Testis (tissue), 2 donors: ENCODE measurements at regions not wholly inside any gene's neighbourhood (a gene's known extent, or its start where the extent isn't known, plus 50 kb on each side); places are given as distances from the start of the nearest gene placed in this dataset.

Experiments
- CTCF ChIP-seq, 3 experiments: fragments of 450-650 bp in 2 of 3; fragments of 200-600 bp in 1 of 3; sonication (generic) in 1 of 3; IDR thresholded peaks; one replicate each; pipeline ENCODE4 v1.5.1; 2016 to 2019; ENCODE audit warnings: antibody characterized with exemption in 3 of 3, mild to moderate bottlenecking in 2 of 3, moderate library complexity in 1 of 3
- POLR2A ChIP-seq: fragments of 450-650 bp; IDR thresholded peaks from one replicate; pipeline ENCODE4 v1.6.1; 2017; ENCODE audit warnings: antibody characterized with exemption, mild to moderate bottlenecking, moderate library complexity

DNA sequence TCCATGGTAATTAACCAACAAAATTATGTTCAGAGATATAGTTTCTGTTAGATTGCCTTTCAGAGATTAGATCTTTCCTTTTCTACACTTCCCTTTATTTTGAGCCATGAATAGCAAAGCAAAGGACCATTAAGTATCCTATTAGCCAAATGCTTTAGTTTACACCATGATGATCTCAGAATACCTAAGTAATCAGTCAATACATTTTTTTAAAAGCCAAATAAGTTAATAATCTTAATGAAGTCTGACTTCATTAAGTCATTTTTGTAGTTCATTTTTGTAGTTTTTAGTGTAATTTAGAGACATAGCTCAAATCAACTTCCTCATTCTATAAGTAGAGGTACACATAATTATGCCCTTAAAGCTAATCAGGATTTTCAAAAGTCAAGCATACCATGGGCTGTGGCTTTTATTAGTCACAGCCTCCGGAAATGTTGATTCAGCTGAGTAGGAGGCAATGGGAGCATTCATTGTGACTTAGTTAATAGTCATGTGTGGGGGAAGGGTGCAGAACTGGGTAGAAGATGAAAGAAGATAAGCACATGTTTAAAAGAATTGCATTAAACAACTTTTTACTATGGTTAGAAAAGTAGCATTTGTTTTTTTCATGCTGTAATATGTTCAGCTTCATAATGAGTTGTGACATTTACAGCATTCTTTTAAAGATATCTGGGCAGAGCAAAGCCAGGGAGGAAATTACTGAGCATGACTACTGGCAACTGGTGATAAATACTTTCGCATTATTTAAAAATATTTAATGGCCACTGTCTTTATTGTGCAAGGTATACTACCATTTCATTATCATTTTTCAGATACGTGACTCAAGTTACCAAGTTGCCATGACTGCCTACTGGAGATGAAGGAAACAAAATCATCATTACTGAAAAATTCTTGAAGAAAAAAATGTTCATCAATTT is 57.3 kb upstream of the CCDC71L start:
- no peak for TF ChIP-seq POLR2A
- no peak for TF ChIP-seq CTCF (IDR thresholded peaks at IDR 0.05)
